Peyer's patch (tissue), 4 donors: ENCODE measurements at regions not wholly inside any gene's neighbourhood (a gene's known extent, or its start where the extent isn't known, plus 50 kb on each side); places are given as distances from the start of the nearest gene placed in this dataset.

Source experiments
- CTCF ChIP-seq, 6 experiments: fragments of 450-650 bp in 4 of 6; fragments of 200-600 bp in 2 of 6; sonication (generic) in 1 of 6; IDR thresholded peaks; one replicate each; pipeline ENCODE4 v1.5.1; 2017 to 2019; ENCODE audit warnings: antibody characterized with exemption in 6 of 6, mild to moderate bottlenecking in 3 of 6, moderate library complexity in 1 of 6
- POLR2A ChIP-seq, 2 donors: fragments of 450-650 bp; IDR thresholded peaks; one replicate each; pipeline ENCODE4 v1.5.1; 2017; ENCODE audit warnings: antibody characterized with exemption in 2 of 2, mild to moderate bottlenecking in 2 of 2, moderate library complexity in 2 of 2

GRCh38 chr17:69607162-69607834, 192.8 kb downstream of the MAP2K6 start:
- TF ChIP-seq CTCF (IDR thresholded peaks at IDR 0.05) (peak in 5 of 6 experiments; percentile 34 to 83 (median 78)), POLR2A (IDR thresholded peaks at IDR 0.05) (no peak)
